ENCODE measurements at regions not wholly inside any gene's neighbourhood (a gene's known extent, or its start where the extent isn't known, plus 50 kb on each side); places are given as distances from the start of the nearest gene placed in this dataset.

GRCh38 chr3:5699811-5700210 lies 512.3 kb downstream of the EDEM1 start:
- TF ChIP-seq CTCF (IDR thresholded peaks at IDR 0.05) (no peak), POLR2A (IDR thresholded peaks at IDR 0.05) (no peak)
